AG09309 (cell line): ENCODE measurements at regions not wholly inside any gene's neighbourhood (a gene's known extent, or its start where the extent isn't known, plus 50 kb on each side); places are given as distances from the start of the nearest gene placed in this dataset.

ENCODE experiments used
- DNase-seq: peaks from one replicate; pipeline ENCODE4 v3.0.0-alpha.2; 2010; ENCODE audit warnings: low read depth
- H3K4me3 ChIP-seq: 2 replicates; pipeline ENCODE4 v1.5.1; 2011; ENCODE audit warnings: mild to moderate bottlenecking, low read depth, low read length, moderate library complexity; ENCODE audit not compliant: control insufficient read depth
- TF ChIP-seq, protein P1 (sequence below): IDR thresholded peaks from 2 replicates; pipeline ENCODE4 v1.5.1; 2011; ENCODE audit warnings: mild to moderate bottlenecking, low read depth, low read length, inconsistent platforms; ENCODE audit not compliant: insufficient read depth, control insufficient read depth; ENCODE audit errors: missing control alignments

GRCh38 chr2:176818076-176818475, 394.5 kb upstream of the HNRNPA3 start:
- DNase-seq: no peak
- TF ChIP-seq, protein P1, sequence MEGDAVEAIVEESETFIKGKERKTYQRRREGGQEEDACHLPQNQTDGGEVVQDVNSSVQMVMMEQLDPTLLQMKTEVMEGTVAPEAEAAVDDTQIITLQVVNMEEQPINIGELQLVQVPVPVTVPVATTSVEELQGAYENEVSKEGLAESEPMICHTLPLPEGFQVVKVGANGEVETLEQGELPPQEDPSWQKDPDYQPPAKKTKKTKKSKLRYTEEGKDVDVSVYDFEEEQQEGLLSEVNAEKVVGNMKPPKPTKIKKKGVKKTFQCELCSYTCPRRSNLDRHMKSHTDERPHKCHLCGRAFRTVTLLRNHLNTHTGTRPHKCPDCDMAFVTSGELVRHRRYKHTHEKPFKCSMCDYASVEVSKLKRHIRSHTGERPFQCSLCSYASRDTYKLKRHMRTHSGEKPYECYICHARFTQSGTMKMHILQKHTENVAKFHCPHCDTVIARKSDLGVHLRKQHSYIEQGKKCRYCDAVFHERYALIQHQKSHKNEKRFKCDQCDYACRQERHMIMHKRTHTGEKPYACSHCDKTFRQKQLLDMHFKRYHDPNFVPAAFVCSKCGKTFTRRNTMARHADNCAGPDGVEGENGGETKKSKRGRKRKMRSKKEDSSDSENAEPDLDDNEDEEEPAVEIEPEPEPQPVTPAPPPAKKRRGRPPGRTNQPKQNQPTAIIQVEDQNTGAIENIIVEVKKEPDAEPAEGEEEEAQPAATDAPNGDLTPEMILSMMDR: no peak
- no peak overlapping the region for H3K4me3 ChIP-seq

DNA sequence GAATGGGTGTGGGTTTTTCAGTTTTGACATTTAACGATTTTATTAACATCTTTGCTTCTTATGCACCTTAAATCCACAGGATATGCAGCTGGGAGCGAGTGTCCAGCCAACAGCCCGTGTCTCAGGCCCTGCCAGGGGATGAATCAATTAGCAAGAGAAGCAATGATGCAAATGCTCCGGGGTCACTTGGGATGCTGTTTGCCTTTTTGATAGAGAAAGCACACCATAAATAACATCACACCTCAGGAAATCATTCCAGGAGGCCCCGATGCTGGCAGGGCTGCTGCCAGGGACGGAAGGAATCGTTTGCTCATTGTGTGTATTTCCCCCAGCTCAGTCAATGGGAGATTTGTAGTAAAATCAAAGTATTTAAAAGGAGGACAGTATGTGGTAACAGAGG, 394.0 kb upstream of the HNRNPA3 start:
- TF ChIP-seq, protein P1: no peak
- DNase-seq: no peak
- no peak overlapping the region for H3K4me3 ChIP-seq

GRCh38 chr2:176819306-176819705, 393.3 kb upstream of the HNRNPA3 start:
- TF ChIP-seq, protein P1: no peak
- H3K4me3 ChIP-seq: no peak overlapping the region
- DNase-seq: no peak

DNA sequence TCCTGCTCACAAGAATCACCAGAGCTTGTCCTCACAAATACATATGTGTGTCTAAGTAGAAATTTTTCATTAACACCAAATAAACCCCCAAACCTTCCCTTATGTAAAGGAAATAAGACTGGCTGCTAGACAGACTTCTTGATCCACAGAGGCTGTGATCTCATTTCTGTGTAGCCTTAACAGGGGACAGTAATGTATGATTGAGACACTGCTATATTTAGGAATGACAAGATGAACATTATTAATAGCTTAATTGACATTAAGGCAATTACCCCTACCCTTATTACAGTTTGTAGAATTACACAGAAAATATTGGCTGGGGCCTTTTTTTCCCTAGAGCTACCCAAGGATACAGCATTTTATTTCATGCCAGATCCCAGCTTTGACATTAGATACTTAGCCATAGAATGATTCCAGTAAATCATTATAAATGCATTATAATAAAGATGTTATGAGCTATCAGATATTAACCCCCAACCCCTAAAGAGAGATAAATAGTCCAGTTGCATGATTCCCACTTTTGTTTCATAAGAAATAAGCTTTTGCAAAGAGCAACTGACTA, 392.1 kb upstream of the HNRNPA3 start:
- no peak overlapping the region for H3K4me3 ChIP-seq
- DNase-seq: no peak
- TF ChIP-seq, protein P1: no peak

DNA sequence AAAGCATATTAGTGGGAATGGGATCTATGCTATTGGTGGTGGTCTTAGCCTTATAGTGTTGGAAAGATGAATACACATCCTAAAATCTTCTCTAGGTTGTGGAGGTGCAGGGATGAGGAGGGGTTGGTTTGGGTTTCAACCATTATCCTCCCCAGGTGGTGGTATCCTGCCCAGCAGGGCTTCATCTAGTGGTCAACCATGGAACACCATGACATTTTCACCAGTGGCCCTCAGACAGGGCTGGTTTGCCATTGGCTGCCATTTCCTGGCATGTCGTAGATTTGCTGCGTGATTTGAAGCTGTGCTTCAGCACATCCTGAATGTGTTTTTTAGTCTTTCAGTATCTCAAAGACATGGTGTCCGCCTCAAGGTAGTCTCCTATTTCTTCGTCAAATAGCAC, 391.2 kb upstream of the HNRNPA3 start:
- no peak for DNase-seq
- TF ChIP-seq, protein P1: no peak
- no peak overlapping the region for H3K4me3 ChIP-seq

DNA sequence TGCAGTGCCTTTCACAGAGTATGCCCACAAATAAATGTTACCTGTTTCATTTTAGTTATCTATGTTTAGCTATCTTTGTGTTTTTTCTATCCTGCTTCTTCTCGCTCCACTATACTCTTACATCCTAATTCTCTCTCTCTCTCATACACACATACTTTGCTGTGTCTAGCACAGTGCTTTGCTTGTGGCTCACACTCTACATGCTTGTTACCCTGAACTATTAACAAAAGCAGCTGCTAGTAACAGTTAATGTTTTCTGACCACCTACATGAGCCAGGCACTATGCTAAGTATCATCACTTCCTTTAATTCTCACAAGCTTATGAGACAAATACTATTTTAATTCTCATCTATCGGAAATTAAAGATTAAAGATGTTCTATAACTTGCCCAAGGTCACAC, 390.5 kb upstream of the HNRNPA3 start:
- no peak for DNase-seq
- TF ChIP-seq, protein P1: no peak
- no peak overlapping the region for H3K4me3 ChIP-seq

DNA sequence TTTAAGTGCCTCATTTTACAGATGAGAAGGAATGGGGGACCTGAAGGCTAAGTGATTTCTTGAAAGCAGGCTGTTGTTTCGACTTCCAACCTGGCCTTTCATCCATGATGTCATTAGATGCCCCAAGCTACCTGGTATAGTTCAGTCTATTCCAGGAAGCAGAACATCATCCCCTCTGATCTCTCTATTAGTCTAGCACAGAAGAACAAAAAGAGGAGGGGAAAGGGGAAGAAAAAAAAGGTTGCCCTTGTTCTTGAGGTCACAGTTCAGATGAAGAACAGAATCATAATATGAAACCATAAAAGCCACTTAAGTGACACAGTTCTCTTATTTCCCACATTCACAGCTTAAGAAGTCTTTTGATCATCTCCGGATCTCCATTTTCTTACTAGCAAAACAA, 386.2 kb upstream of the HNRNPA3 start:
- TF ChIP-seq, protein P1: no peak
- no peak for DNase-seq
- no peak overlapping the region for H3K4me3 ChIP-seq
